Suppressor macrophage treated with lipopolysaccharide for 1 hour (primary cell): ENCODE measurements at regions not wholly inside any gene's neighbourhood (a gene's known extent, or its start where the extent isn't known, plus 50 kb on each side); places are given as distances from the start of the nearest gene placed in this dataset.
"Not testable (repeated sequence)": the region's sequence is repeated elsewhere in the genome, so short reads cannot be mapped to it uniquely, and the experiment has no call there.

Experiments
- DNase-seq, 3 donors: peaks; one replicate each; pipeline ENCODE4 v3.0.0-alpha.2; 2020 to 2022

DNA sequence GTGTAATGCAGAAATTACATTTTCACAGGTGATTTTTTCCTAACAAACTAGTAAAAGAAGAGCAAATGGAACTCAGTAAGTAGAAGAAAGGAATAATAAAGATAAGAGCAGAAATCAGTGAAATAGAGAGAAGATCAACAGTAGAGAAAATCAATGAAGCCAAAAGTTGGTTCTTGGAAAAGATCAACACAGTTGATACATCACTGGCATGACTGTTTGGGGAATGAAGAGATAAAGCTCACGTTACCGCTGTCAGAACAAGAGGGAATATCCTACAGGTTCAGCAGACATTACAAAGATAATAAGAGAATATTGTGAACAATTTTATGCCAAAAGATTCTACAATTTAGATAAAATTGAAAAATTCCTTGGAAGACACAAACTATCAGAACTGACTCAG, 146.4 kb downstream of the ACTR3B start:
- no peak for DNase-seq

DNA sequence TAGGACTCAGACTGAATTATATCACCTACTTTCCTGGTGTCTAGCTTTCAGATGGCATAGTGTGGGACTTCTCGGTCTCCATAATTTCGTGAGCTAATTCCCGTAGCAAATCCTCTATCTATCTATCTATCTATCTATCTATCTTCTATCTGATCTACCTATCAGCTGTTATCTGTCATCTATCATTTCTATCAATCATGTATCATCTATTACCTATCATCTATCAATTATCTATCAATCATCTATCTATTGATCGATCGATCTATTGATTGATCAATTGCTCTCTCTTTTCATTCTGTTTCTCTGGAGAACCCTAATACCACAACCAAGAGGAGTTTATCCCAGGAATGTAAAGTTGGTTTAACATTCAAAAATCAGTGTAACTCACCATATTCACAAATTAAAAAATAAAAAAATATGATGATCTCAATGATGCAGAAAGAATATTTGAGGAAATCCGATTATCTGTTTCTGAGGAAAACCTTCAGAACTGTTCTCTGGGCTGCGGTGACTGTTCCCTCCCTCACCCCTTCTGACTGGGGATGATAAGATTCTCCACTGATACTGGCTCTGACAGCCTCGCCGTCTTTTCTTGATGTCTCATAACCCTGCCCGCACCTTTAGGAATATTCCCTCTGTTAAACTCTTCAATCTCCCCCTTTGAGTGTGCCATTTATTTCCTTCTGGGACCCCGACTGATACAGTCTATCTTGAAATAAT, 147.7 kb downstream of the ACTR3B start:
- DNase-seq, result no peak

DNA sequence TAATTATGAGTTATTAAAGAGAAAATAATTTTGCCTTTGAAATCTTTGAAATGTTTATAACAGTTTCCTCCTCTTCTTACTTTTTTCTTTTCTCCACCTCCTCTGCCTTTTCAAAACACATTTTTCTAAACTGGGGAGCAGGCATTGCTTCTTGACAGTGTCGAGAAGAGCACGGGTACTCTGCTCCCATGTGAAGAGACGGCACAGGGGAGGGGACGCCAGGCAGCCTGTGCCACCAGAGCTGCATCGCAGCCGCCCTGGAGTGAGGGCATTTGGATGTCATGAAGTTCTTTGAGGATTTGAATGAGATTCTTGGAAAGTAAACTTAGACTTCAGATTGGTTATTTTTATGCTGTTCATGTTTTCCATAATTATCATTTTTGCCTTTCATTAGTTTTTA, 149.7 kb downstream of the ACTR3B start:
- no peak for DNase-seq

DNA sequence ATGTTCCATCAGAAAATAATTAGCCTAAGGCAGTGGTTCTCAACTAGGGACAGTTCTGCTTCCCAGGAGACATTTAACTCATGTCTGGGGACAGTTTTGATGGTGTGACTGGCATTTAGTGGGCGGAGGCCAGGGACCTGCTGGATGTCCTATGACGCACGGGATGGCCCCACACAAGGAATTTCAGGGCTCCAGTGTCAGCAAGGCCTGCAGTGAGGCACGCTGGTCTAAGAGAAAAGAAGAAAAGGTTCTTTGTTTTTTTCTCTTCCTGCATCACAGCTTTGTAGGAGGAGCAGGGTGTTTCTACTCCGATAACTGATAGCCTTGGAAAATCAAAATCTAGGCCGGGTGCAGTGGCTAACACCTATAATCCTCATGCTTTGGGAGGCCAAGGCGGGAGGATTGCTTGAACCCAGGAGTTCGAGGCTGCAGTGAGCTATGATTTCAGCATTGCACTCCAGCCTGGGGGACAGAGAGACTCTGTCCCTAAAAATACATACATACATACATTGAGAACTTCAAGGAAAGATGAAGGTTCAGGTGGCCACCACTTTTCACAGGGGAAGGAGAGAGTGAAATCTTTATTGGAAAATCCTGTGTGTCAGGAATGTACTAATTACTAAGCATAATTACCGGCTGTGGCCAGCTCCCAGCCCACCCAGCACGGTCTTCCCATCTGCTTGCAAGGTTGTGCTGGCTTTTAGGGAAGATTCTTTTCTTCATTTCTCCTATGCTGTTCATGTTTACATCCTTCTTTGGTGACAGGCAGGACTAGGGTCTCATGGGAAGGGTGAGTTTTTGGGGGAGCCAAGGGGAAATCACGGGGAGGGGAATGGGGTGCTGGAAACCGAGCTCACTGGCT, 150.4 kb downstream of the ACTR3B start:
- DNase-seq, result no peak

DNA sequence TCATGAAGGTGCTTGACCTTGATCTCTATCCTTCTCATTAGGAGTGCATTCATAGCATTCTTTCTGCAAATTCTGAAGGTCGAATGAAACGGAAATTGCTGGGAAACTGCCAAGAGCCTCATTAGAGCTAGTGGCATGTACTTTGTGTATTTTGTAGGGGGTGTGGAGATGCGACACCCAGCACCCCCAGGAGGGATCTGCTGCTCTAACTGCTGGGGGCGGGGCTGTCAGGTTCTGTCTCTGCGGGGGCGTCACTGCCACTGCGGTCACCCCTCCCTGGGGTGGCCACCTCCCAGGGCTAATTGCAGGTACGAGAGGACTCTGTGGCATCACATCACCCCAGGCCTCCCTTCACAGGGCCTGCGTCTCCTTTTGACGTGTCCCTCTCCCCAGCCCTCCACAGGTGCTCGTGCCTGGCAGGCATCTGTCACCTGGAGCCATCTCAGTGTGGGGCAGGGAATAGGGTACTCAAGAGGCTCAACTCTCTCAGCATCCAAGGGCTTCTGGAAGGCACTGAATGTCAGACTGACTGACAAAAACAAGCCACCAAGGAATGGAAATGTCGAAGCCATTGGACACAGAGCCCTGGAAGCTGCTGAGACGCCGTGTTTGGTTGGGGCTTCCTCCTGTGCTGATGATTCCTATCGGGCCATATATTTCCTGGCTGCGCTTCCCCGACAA, 151.1 kb downstream of the ACTR3B start:
- no peak for DNase-seq

DNA sequence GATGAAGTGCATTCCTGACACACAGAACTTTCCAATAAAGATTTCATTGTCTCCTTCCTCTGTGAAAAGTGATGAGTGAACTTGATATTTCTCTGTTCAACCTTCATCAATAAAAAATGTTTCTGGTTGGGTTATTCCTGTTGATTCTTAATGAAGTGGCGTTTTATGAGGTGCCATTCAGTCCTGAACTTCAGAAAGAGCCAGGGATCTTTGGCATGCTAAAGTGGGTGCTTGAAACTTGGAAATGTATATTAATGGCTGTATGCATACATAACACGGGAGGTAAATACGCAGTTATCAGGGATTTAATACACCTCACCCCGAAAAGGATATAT, 151.6 kb downstream of the ACTR3B start:
- DNase-seq, result no peak

DNA sequence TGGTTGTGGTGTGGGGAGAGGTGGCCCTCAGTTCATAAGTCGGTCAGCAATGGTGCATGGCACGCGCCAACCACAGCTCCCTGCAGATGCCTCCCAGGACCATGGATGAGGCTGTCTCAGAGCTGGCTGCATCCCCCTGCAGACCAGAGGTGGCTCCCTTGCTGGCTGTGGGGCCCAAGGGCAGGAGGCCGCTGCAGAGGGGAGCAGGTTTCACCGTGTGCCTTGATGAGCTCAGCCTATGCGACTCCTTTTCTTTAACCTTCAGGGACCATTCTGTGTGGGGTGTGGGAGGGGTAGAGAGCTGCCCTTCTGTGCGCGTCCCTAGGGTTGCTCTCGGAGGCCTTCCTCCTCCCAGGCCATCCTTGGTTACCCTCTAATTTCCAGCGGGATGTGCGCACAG, 152.4 kb downstream of the ACTR3B start:
- DNase-seq, result no peak

DNA sequence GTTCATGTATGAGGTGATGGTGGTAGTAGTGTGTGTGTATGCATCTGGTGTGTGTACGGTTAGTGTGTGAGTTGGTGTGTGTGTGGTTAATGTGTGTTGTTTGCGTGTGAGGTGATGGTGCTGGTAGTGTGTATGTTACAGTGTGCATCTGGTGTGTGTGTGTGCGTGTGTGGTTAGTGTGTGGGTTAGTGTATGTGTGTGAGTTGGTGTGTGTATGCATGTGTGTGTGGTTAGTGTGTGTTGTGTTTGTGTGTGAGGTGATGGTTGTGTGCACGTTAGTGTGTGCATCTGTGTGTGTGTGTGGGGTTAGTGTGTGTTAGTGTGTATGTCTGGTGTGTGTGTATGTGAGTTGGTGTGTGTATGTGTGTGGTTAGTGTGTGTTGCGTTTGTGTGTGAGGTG, 153.0 kb downstream of the ACTR3B start:
- no peak for DNase-seq

DNA sequence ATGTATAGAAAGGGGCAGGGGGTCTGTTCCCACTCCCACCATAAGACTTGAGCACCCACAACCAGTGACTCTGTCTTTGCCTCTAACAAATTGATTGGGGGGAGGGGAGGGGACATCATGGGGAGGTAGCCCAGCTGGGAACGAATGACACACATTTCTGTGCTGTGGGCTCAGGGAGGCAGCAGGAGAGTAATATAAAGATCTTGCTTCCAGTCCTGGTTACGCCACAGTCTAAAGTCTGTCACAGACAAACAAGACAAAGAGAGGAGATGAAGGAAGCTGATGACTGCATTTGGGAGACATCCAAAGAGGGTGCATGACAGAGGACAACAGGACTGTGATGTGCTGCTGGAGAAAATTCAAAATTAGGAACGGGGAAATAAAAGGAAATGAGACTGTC, 153.9 kb downstream of the ACTR3B start:
- no peak for DNase-seq

DNA sequence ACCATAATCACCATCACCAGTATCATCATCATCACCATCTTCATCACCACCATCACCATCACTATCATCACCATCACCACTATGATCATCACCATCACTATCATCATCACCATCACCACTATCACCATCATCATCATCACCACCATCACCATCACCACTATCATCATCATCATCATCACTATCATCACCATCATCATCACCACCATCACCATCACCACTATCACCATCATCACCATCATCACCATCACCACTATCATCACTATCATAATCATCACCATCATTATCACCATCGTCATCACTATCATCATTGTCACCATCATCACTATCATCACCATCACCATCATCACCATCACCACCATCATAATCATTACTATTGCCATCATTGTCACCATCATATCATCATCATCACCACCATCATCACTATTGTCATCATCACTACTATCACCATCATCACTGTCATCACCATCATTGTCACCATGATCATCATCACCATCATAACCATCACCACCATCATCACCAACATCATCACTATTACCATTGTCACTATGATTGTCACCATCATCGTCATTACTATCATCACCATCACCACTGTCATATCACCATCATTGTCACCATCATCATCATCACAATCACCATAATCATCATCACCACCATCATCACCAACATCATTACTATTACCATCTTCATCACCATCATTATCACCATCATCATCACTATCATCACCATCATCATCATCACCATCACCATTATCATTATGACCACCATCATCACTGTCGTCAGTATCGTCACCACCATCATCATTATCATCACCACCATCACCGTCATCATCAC, 154.7 kb downstream of the ACTR3B start:
- DNase-seq, result no peak

DNA sequence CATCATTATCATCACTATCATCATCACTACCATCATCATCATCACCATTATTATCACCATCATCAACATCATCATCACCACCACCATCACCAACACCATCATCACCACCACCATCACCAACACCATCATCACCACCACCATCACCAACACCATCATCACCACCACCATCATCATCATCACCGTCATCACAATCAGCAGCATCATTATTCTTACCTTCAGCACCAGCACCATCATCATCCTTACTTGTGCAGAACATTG, 155.2 kb downstream of the ACTR3B start:
- not testable (repeated sequence) for DNase-seq

DNA sequence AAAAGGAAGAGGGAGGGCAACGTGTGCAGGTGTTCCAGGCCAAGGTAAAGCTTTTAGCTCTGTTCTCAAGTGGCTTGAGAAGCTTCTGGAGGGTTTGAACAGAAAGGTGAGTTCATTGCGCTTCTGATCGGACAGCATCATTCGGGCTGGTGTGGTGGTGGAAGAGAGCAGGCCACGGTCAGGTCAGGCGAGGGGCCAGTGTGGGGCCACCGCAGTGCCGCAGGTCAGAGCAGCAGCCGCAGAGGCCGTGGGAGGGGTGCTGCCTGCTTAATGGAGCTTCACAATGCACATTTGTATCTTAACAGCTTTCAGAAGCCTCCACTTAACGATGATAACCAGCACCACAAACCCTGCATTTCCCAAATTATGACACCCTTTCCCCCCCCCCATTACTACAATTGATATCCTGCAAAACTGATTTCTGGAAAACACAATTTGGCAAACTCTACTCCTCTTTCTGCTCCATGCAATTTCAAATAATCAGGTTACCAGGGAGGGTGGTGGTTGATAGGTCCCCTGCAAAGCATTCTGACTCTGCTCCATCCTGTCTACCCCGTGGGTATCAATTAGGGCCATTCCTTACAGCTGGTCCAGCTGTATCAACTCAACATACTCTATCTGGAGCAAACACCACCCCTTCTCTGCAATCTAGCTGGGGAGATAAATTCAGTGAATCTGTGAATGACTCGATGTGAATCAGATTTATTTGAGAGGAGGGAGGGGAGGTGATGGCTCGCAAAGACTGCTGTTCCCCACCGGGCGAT, 162.9 kb downstream of the ACTR3B start:
- DNase-seq, result no peak

DNA sequence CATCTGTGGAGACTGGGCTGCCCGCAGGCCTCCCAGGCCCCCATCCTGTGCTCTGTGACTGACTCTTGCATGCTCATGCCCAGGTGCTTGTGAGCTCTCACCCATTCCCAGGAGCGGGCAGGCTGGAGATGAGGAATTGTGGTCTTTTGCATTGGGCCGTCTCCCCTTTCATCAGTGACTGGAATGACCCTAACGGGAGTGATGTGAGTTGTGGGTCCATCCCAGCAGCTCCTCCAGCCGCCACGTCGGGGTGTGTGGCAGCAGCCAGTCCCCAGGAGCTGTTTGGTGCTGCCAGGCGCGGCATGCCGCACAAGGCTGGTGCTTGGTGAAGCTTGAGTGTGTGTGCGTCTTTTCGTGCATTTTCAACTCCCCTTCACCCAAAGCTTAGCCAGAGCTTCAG, 164.2 kb downstream of the ACTR3B start:
- DNase-seq, result no peak

DNA sequence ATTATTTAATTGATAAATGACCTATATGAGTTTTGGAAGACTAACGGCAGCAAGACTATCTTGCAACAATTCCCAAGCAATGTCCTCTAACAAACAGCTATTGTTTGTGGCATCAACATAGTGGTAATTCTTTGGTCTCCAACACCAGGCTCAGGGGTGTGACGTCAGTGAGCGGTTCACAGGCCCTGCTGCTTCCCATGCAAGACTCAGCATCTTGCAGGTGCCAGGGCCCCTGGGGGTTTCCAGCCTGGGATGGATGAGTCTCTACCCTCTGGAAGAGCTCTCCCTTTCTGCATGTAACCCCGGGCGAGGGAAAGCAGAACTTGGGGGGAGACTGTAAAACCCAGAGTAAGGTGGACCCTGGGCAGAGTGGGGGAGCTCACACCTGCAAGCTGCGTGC, 164.7 kb downstream of the ACTR3B start:
- DNase-seq, result no peak

DNA sequence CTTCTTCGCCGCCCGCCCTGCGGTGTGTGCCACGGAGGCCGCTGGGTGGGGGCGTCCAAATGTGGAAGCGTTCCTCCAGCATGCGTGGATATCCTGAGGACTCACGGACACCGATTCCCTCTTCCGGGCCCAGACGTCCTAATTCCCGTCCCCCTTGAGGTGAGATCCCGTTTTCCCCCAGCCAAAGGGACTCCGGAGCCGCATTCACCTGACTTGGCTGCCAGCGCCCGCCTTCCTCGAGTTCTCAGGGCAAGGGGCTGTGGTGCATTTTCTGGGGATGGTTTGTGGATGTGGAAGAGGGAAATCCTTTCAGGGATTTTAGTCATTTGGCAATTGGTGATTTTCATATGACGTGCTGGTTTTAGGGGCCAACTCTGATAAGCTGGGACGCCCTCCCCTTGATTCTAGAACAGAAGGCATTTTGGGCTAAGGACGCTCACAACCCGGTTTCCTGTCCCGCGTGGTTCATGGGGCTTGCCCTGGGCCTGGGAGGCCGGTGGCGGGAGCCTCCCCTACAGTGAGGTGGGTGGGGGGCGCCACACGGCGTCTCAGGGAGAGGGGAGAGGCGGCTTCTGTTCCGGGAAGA, 165.4 kb downstream of the ACTR3B start:
- no peak for DNase-seq

DNA sequence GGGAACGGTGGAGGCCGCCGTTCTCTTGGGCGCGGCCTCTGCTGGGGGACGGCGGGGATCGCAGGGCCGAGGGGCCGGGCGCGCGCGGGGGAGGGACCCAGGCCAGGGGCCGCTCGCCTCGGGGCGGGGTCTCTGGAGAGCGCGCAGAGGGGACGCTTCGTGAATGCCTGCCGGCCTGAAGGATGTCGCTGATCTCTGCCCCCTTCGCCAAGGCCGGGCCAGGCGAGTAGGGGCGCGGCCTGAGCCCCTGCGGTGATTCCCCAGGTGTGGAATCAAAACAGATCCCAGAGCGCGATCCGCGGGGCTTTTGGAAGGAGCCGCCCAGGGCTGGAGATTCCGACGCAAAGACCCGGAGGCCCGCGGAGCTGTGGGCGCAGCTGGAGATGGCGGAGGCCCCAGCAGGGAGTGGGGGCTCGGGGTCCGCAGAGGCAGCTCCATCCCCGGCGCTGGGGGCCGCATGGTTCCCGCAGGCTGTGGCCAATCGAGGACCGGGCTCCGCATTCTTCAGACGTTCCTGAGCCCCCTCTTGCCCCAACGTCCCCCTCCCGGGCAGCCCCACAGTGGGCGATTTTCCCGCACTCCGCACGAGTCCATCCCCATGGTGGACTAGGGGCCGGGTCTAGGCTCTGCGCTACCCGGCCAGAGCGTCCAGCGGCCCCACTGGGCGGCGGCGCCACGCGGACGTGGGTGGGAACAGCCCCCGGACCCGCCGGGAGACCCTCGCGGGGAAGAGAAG, 166.0 kb downstream of the ACTR3B start:
- no peak for DNase-seq

DNA sequence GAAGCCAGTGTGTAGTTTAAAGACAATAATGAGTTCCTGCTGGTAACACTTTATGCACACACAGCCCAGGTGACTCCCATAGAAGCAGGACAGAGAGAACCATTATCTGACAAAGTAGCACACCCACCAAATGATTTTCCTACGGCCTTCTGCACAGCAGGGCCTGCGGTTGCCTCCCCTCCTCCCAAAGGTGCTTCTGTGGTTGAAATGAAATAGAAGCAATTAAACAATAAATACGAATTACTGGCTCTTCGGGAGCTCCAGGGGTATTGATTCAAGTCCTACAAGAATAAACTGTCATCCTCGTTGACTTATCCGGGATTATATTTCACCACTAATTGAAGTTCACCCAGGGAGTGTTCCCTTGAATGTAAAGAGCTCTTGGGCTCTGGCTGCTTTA, 172.1 kb downstream of the ACTR3B start:
- DNase-seq, result no peak

DNA sequence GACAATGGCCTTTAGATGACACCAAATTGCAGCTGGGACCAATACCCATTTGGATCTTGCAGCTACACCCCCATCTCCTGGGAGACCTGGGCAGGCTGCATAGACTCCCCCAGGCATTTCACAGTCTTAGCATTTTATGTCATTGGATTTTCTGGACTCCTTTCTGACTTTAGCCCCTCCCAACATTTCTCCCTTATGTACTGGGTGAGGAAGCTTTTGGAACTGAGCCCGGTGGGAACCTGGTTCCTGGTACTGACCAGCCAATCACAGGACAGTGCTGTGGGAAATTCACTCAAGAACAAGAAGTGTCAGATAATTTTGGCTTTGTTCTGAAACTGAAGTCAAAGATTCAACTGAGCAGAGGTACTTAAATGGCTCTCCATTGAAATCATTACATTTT, 177.7 kb downstream of the ACTR3B start:
- no peak for DNase-seq

DNA sequence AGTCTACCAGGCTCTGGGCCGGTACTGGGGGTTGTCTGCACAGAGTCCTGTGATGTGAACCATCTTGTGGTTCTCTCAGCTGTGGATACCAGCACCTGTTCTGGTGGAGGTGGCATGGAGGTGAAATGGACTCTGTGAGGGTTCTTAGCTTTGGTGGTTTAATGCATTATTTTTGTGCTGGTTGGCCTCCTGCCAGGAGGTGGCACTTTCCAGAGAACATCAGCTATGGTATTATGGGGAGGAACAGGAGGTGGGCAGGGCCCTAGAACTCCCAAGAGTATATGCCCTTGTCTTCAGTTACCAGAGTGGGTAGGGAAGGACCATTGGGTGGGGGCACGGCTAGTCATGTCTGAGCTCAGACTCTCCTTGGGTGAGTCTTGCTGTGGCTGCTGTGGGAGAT, 187.1 kb downstream of the ACTR3B start:
- not testable (repeated sequence) for DNase-seq

DNA sequence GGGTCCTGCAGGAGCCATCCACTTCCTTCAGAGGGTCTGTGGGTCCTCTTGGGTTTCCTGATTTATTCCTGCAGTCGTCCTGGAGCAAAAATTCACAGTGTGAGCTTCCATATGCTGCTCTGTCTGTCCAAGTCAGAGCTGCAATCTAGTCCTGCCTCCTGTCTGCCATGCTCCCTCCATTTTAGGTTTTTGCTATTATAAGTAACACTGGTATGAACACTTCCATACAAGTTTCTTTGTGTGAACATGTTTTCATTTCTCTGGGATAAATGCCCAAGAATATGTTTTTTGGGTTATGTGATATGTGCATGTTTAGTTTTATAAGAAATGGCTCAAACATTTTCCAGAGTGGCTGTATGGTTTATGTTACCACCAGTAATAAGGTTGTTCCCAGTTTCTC, 188.1 kb downstream of the ACTR3B start:
- DNase-seq, result no peak

DNA sequence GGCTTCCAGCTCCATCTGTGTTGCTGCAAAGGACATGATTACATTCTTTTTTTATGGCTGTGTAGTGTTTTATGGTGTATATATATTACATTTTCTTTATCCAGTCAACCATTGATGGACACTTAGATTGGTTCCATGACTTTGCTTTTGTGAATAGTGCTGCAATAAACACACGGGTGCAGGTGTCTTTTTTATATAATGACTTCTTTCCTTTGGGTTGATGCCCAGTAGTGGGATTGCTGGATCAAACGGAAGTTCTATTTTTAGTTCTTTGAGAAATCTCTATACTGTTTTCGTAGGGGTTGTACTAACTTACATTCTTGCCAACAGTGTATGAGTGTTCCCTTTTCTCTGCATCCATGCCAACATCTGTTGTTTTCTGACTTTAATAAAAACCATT, 189.7 kb downstream of the ACTR3B start:
- DNase-seq, result no peak

DNA sequence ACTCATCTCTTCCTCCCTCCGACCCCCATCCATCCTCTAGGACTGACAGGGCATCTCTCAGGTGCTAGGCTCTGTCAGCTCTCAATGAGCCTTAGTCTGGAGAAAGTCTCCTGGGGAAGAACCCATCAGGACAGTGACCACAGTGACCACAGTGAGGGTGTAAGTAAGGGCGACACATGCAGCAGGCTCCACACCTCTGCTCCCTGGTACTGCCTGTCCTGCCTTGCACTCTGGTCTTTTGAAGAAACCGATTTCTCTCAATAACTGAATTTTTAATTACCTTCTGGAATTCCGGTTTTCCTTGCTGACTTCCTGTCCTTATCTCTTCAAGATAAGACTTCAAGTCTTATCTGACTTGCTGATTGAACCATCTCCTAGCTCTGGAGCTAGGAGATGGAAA, 190.2 kb downstream of the ACTR3B start:
- no peak for DNase-seq
